AG10803 (cell line): ENCODE measurements at regions not wholly inside any gene's neighbourhood (a gene's known extent, or its start where the extent isn't known, plus 50 kb on each side); places are given as distances from the start of the nearest gene placed in this dataset.

Experiments used
- DNase-seq: peaks from one replicate; pipeline ENCODE4 v3.0.0; 2010; ENCODE audit warnings: low read depth
- H3K4me3 ChIP-seq: 2 replicates; pipeline ENCODE4 v1.5.1; 2011; ENCODE audit warnings: mild to moderate bottlenecking, low read length, control low read depth
- CTCF ChIP-seq: conservative IDR thresholded peaks from 2 replicates; pipeline ENCODE4 v1.5.1; 2011; ENCODE audit warnings: mild to moderate bottlenecking, low read length, control low read depth, inconsistent platforms

GRCh38 chr2:188880740-188881139, 93.4 kb upstream of the COL3A1 start:
- no peak for TF ChIP-seq CTCF
- no peak for DNase-seq
- H3K4me3 ChIP-seq, result no peak overlapping the region

GRCh38 chr2:188881434-188881833, 92.7 kb upstream of the COL3A1 start:
- H3K4me3 ChIP-seq, result no peak overlapping the region
- TF ChIP-seq CTCF, result no peak
- DNase-seq, result no peak

GRCh38 chr2:188884046-188884445, 90.1 kb upstream of the COL3A1 start:
- peak; percentile 47 for DNase-seq
- no peak overlapping the region for H3K4me3 ChIP-seq
- no peak for TF ChIP-seq CTCF

- no peak for DNase-seq
- TF ChIP-seq CTCF, result no peak
- H3K4me3 ChIP-seq, result no peak overlapping the region
Measured at GRCh38 chr2:188884517-188884916, 89.7 kb upstream of the COL3A1 start.

- no peak for DNase-seq
- no peak overlapping the region for H3K4me3 ChIP-seq
- TF ChIP-seq CTCF, result no peak
Measured at GRCh38 chr2:188889187-188889586, 85.0 kb upstream of the COL3A1 start.

GRCh38 chr2:188890755-188891154, 83.4 kb upstream of the COL3A1 start:
- TF ChIP-seq CTCF, result no peak
- no peak overlapping the region for H3K4me3 ChIP-seq
- DNase-seq, result no peak

- H3K4me3 ChIP-seq, result no peak overlapping the region
- no peak for TF ChIP-seq CTCF
- DNase-seq, result no peak
Measured at GRCh38 chr2:188892636-188893035, 81.5 kb upstream of the COL3A1 start.
